GM12878 (cell line): ENCODE measurements at regions not wholly inside any gene's neighbourhood (a gene's known extent, or its start where the extent isn't known, plus 50 kb on each side); places are given as distances from the start of the nearest gene placed in this dataset.

Experiments
- ATAC-seq: fragments of 200-7000 bp; cut with Tn5 transposase; 3 replicates; pipeline ENCODE4 v1.9.1; 2020; ENCODE audit warnings: mild to moderate bottlenecking, moderate library complexity
- BruUV-seq: library from RNA; stranded (reverse); fragments of 400-500 nt; replicated peaks from 2 replicates; lab custom pipeline; 2021; lab: Mats Ljungman, UMichigan
- CTCF ChIA-PET: fragments of 300-600 bp; sonication (Branson Sonifier 250); formaldehyde crosslinking; extraction: SDS; loops from one replicate; lab custom pipeline; 2021; ENCODE audit warnings: inconsistent platforms; lab: Yijun Ruan, JAX
- POLR2A ChIA-PET: fragments of 350-600 bp; formaldehyde crosslinking; extraction: SDS; loops from one replicate; lab custom pipeline; 2021; ENCODE audit warnings: inconsistent platforms; lab: Charles Lee
- RAD21 ChIA-PET: fragments of 300-600 bp; sonication (Branson Sonifier 250); formaldehyde crosslinking; loops from one replicate; lab custom pipeline; 2023; ENCODE audit warnings: antibody characterized with exemption; ENCODE audit not compliant: unreplicated experiment; lab: Charles Lee
- SMC1A ChIA-PET: fragments of 300-600 bp; sonication (Branson Sonifier 250); formaldehyde crosslinking; loops from one replicate; lab custom pipeline; 2023; ENCODE audit not compliant: unreplicated experiment, uncharacterized antibody; lab: Charles Lee
- DNase-seq: peaks from one replicate; pipeline ENCODE4 v3.0.0-alpha.2; 2011; ENCODE audit warnings: low read depth, low spot score
- FAIRE-seq: peaks from 3 replicates; lab custom pipeline; 2011; peaks lifted over from hg19 to GRCh38; lab: Jason Lieb, UNC
- H2AFZ ChIP-seq: 2 replicates; pipeline ENCODE4 v1.6.0; 2011; ENCODE audit warnings: low read depth, low read length, control low read depth; ENCODE audit not compliant: control insufficient read depth
- H3K27ac ChIP-seq: 2 replicates; pipeline ENCODE4 v1.5.1; 2011; ENCODE audit warnings: control low read depth; ENCODE audit not compliant: control insufficient read depth, insufficient read depth
- H3K27me3 ChIP-seq, 2 experiments: replicated peaks in 1 of 2; 2 replicates each; pipeline versions ENCODE4 v1.6.0 to v1.6.1; 2011; ENCODE audit warnings: low read length in 1 of 2; ENCODE audit not compliant: control insufficient read depth in 2 of 2, insufficient read depth in 2 of 2
- H3K36me3 ChIP-seq, 2 experiments: 2 replicates each; pipeline ENCODE4 v1.5.1; 2011; ENCODE audit warnings: low read length in 1 of 2; ENCODE audit not compliant: control insufficient read depth in 2 of 2, insufficient read depth in 2 of 2
- H3K4me1 ChIP-seq: 2 replicates; pipeline ENCODE4 v1.6.1; 2011; ENCODE audit warnings: mild to moderate bottlenecking, low read length, moderate library complexity, mixed read lengths; ENCODE audit not compliant: control insufficient read depth, insufficient read depth
- H3K4me2 ChIP-seq: 2 replicates; pipeline ENCODE4 v1.6.0; 2011; ENCODE audit warnings: control low read depth; ENCODE audit not compliant: control insufficient read depth, insufficient read depth
- H3K4me3 ChIP-seq: fragments of 200-600 bp; sonication (generic); 2 replicates; pipeline ENCODE4 v1.5.1; 2016
- H3K79me2 ChIP-seq: 2 replicates; pipeline ENCODE4 v1.6.0; 2011; ENCODE audit warnings: low read length; ENCODE audit not compliant: control insufficient read depth, insufficient read depth
- H3K9ac ChIP-seq: 2 replicates; pipeline ENCODE4 v1.8.0; 2011; ENCODE audit warnings: low read length, control low read depth, mixed read lengths; ENCODE audit not compliant: control insufficient read depth, insufficient read depth
- H3K9me3 ChIP-seq: replicated peaks from 3 replicates; pipeline ENCODE4 v1.5.1; 2011; ENCODE audit warnings: mild to moderate bottlenecking, low read length; ENCODE audit not compliant: control insufficient read depth, insufficient read depth
- H4K20me1 ChIP-seq: 2 replicates; pipeline ENCODE4 v1.6.0; 2011; ENCODE audit not compliant: control insufficient read depth, insufficient read depth
- WGBS: methylation state at CpG from one replicate; pipeline ENCODE4 v1.1.6; 2016; ENCODE audit warnings: low lambda C conversion rate; ENCODE audit not compliant: insufficient replicate concordance, insufficient coverage; ENCODE audit errors: missing lambda C conversion rate; 5-methylcytosine and 5-hydroxymethylcytosine counted together
- in situ Hi-C: fragments of 300-500 bp; cut with MboI; formaldehyde crosslinking; loops from 9 replicates; pipeline ENCODE4 v1.14.3; 2018; ENCODE audit warnings: mixed read lengths
- intact Hi-C: fragments of 100-400 bp; cut with micrococcal nuclease; formaldehyde crosslinking; loops from one replicate; pipeline ENCODE4 v1.14.2; 2022; ENCODE audit not compliant: unreplicated experiment
- TF ChIP-seq, protein P1 (sequence below): IDR thresholded peaks from 2 replicates; pipeline ENCODE4 v1.6.1; 2012; ENCODE audit warnings: improper control_type of control experiment, low read depth, low read length; ENCODE audit not compliant: insufficient replicate concordance

DNA sequence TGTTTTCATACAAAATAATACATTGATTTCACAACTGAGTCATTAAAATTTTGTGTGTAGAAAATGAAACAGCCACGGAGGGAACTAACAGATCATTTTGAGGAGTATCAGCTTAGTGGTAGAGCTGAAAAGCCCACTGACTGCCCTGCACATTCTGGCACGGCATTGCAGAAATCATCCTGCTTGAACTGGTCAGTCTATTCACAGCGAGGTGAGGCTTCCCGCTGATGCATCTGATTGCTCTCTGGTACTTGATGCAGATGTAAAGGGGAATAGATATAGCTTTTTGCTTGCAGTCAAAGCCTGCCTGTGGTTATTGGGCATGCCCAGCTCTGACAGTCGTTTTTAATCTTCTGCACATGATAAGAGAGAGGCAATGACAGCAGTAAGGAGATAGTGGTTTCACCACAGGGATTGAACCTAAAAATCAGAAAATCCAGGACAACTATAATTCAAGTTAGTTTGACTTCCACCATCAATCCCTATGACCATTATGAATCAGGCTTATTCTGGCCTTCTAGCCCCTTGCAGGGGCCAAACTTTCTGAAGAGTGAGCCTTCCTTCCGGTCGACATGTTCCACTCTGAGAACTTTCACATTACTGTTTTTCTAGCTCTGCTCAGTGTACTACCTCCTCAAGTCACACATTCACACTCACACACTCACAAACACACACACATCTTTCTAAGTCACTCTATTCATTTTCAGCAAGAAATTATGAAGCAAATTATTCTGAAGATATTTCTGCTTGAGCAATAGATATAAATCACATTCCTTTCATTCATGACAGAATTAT is 782.8 kb upstream of the NUDT12 start:
- no peaks in the 10 kb centered on the region for H3K4me1 ChIP-seq
- POLR2A ChIA-PET = no interaction called here
- H3K9me3 ChIP-seq = no peaks in the 10 kb centered on the region
- intact Hi-C loops = loop anchor here (2.0 kb wide), 1 partner anchor 455 kb away; no protein-coding TSS in a partner anchor
- no peak overlapping the region for H3K27ac ChIP-seq
- WGBS = 39% methylated on average over 7 of the region's 7 CpGs
- no peaks in the 10 kb centered on the region for H3K27me3 ChIP-seq
- TF ChIP-seq, protein P1, sequence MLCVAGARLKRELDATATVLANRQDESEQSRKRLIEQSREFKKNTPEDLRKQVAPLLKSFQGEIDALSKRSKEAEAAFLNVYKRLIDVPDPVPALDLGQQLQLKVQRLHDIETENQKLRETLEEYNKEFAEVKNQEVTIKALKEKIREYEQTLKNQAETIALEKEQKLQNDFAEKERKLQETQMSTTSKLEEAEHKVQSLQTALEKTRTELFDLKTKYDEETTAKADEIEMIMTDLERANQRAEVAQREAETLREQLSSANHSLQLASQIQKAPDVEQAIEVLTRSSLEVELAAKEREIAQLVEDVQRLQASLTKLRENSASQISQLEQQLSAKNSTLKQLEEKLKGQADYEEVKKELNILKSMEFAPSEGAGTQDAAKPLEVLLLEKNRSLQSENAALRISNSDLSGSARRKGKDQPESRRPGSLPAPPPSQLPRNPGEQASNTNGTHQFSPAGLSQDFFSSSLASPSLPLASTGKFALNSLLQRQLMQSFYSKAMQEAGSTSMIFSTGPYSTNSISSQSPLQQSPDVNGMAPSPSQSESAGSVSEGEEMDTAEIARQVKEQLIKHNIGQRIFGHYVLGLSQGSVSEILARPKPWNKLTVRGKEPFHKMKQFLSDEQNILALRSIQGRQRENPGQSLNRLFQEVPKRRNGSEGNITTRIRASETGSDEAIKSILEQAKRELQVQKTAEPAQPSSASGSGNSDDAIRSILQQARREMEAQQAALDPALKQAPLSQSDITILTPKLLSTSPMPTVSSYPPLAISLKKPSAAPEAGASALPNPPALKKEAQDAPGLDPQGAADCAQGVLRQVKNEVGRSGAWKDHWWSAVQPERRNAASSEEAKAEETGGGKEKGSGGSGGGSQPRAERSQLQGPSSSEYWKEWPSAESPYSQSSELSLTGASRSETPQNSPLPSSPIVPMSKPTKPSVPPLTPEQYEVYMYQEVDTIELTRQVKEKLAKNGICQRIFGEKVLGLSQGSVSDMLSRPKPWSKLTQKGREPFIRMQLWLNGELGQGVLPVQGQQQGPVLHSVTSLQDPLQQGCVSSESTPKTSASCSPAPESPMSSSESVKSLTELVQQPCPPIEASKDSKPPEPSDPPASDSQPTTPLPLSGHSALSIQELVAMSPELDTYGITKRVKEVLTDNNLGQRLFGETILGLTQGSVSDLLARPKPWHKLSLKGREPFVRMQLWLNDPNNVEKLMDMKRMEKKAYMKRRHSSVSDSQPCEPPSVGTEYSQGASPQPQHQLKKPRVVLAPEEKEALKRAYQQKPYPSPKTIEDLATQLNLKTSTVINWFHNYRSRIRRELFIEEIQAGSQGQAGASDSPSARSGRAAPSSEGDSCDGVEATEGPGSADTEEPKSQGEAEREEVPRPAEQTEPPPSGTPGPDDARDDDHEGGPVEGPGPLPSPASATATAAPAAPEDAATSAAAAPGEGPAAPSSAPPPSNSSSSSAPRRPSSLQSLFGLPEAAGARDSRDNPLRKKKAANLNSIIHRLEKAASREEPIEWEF = no peak
- TF ChIP-seq, all 136 proteins: peak for 0
- FAIRE-seq (no peak), ATAC-seq (no peak; the same call in 2 of the 3 replicates), DNase-seq (no peak)
- RAD21 ChIA-PET = interaction anchor here (1.0 kb wide), 1 partner anchor 166 kb away, joined by 3 read pairs; no protein-coding TSS in a partner anchor
- in situ Hi-C loops = no loop called here
- H3K4me3 ChIP-seq = no peak overlapping the region
- no peak overlapping the region for H2AFZ ChIP-seq
- no TSS peak for BruUV-seq
- SMC1A ChIA-PET = interaction anchor here (1.4 to 1.7 kb wide), 2 partner anchors 67 to 537 kb away, joined by 4 to 6 read pairs; no protein-coding TSS in a partner anchor
- H3K9ac ChIP-seq = no peak overlapping the region
- H3K36me3 ChIP-seq = no peaks in the 10 kb centered on the region
- H4K20me1 ChIP-seq = no peaks in the 10 kb centered on the region
- no peak overlapping the region for H3K4me2 ChIP-seq
- CTCF ChIA-PET = interaction anchor here (0.5 to 4.7 kb wide), 5 partner anchors 18 to 534 kb away, joined by 3 to 26 read pairs (median 3); no protein-coding TSS in a partner anchor
- no peaks in the 10 kb centered on the region for H3K79me2 ChIP-seq
